DND-41 (cell line): ENCODE measurements at regions not wholly inside any gene's neighbourhood (a gene's known extent, or its start where the extent isn't known, plus 50 kb on each side); places are given as distances from the start of the nearest gene placed in this dataset.

ENCODE experiments used
- EZH2 ChIP-seq: IDR thresholded peaks from 3 replicates; pipeline ENCODE4 v1.6.1; 2012; ENCODE audit warnings: borderline replicate concordance, low read depth, mild to moderate bottlenecking, moderate library complexity, low read length, inconsistent platforms; ENCODE audit not compliant: severe bottlenecking
- TF ChIP-seq, protein P1 (sequence below): IDR thresholded peaks from 2 replicates; pipeline ENCODE4 v1.5.1; 2012; ENCODE audit warnings: borderline replicate concordance, low read length, moderate library complexity, mild to moderate bottlenecking; ENCODE audit not compliant: poor library complexity, severe bottlenecking; ENCODE audit errors: extremely low read depth

DNA sequence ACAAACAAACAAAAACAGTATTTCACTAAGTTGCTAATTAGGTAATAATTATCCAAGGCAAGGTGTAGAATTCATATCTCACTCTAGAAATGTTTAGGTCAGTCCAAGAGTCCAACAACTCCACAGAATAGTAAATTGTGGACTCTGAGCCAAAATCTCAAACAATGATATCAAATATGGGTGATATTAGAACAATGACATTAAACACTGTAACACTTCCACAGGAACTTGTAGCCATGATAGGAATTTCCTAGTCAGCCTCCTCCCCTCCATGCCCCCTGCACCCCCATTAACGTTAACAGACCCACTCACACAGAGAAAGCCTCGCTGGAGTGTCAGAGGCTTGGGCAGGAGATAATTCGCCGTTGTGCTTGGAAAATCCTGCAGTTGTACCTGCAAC lies 305.0 kb upstream of the PIK3R1 start:
- TF ChIP-seq, protein P1, sequence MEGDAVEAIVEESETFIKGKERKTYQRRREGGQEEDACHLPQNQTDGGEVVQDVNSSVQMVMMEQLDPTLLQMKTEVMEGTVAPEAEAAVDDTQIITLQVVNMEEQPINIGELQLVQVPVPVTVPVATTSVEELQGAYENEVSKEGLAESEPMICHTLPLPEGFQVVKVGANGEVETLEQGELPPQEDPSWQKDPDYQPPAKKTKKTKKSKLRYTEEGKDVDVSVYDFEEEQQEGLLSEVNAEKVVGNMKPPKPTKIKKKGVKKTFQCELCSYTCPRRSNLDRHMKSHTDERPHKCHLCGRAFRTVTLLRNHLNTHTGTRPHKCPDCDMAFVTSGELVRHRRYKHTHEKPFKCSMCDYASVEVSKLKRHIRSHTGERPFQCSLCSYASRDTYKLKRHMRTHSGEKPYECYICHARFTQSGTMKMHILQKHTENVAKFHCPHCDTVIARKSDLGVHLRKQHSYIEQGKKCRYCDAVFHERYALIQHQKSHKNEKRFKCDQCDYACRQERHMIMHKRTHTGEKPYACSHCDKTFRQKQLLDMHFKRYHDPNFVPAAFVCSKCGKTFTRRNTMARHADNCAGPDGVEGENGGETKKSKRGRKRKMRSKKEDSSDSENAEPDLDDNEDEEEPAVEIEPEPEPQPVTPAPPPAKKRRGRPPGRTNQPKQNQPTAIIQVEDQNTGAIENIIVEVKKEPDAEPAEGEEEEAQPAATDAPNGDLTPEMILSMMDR = no peak
- no peak for TF ChIP-seq EZH2
